Kidney glomerular epithelial cell (primary cell): ENCODE measurements at regions not wholly inside any gene's neighbourhood (a gene's known extent, or its start where the extent isn't known, plus 50 kb on each side); places are given as distances from the start of the nearest gene placed in this dataset.
A peak's percentile ranks its signal among the peaks of the same experiment; 100 is the strongest.

Source experiments
- DNase-seq: peaks from one replicate; lab custom pipeline; 2025; lab: John Stamatoyannopoulos, UW

DNA sequence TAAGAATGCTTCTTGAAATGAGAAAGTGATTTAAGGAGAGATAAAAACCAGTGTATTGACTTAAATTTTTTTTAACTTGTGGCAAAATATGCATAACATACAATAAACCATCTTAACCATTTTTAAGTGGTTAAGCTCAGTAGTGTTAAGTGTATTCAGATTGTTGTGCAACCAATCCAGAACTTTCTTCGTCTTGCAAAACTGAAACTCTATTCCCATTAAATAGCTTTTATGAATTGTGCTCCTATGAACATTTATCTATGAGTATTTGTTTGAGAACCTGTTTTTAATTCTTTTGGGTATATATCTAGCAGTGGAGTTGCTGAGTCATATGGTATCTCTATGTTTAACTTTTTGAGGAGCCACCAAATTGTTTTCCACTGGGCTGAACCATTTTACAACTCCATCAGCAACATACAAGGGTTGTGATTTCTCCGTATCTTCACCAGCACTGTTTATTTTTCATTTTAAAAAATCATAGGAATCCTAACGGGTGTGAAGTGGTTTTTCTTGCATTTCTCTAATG, 76.6 kb upstream of the ACTBL2 start:
- DNase-seq = no peak

GRCh38 chr5:57552033-57552432, 69.4 kb upstream of the ACTBL2 start:
- no peak for DNase-seq

- DNase-seq = no peak
These were observed 68.6 kb upstream of the ACTBL2 start for GRCh38 chr5:57551251-57551650.

GRCh38 chr5:57550132-57550531, 67.5 kb upstream of the ACTBL2 start:
- no peak for DNase-seq

DNA sequence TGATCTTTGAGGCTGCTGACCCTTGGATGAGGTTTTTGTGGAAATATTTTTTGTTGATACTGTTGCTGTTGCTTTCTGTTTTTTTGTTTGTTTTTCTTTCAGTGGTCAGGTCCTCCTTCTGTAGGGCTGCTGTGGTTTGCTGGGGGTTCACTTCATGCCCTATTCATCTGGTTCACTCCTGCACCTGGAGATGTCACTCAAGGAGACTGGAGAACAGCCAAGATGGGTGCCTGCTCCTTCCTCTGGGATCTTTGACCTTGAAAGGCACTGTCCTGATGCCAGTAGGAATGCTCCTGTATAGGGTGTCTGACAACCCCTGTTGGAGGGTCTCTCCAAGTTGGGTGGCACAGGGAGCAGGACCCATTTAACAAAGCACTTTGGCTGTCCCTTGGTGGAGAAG, 67.0 kb upstream of the ACTBL2 start:
- no peak for DNase-seq

- DNase-seq = no peak
These were observed 58.2 kb upstream of the ACTBL2 start for GRCh38 chr5:57540823-57541222.

DNA sequence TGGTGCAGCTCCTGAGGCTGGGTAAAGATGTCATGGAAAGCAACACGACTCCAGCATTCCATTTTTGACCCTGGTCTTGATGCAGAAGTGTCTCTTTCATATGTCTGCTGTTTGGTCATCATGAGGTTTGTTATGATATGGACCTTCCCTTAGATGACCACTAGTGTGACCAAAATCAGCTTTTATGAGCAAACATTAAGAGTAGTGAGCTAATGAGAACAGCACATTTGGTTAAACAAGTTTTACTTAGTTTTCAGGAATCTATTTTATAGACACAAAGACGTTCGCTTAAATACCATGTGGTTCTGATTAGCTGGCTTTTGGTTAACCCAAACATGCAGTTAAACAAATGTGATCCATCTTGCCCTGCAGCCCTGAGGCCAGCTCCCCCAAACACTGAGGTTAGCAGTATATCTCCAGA, 56.7 kb upstream of the ACTBL2 start:
- no peak for DNase-seq

- peak; percentile 28 for DNase-seq
These were observed 55.8 kb upstream of the ACTBL2 start for GRCh38 chr5:57538341-57538955.

DNA sequence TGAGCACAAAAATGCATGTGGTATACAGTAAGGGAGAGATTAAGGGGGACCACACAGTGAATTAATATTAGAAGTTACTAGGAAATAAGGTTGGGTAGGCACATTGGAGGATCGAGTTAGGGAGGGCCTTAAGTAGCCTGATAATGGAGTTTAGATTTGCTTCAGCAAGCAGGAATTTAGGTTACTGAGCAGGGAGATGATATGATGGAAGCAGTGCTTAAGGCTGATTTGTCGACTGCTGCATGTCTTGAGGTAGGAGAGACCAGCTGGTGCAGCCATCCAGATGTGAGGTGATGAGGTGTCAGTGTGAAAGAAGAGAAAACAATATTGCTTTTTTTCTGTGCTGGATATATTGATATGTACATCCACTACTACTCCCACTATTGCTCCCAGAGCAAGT, 55.2 kb upstream of the ACTBL2 start:
- peak; percentile 22 for DNase-seq

DNA sequence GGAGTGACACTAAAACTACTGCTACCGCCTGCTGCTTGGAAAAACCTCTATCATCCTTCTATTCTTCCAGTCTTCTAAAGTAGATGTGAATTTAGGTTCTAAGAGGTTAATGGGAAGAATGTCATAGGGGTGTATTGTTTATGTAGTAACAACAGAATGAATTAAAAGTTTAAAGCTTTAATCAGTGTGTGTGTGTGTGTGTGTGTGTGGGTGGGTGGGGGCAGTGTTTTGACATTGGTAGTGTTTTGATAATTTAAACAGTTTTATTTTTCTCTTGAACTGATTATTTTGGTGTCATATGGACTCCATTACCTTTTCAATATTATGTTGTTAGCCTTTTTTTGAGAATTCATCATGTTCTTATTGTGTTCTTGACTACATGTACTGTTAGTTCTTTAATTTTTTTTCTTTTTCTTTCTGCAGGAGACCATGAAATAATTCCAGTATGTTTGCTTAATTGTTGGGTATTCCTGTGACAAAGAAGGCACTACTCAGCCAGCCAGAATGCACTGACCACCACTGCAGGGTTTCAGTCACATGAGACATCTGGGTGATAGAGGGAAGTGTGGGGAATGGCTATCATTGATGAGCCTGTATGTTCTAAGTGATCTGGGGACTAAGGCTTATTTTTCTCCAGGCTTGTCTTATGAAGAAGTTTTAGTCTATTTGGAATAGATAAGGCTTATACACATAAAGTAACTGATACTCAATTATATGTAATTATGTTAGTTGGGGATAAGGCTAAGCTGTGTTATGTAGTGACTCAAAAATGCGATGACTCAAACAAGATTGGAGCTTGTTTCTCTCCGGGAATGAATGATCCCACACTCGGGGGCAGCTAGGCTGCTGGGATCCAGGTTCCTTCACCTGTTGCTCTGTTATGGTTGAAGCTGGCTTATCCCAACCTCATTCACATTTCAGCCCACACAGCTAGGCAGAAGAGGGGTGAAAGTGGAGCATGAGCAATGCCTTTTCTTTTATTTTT, 50.2 kb upstream of the ACTBL2 start:
- peak; percentile 79 for DNase-seq
